A549 (cell line): ENCODE measurements at regions not wholly inside any gene's neighbourhood (a gene's known extent, or its start where the extent isn't known, plus 50 kb on each side); places are given as distances from the start of the nearest gene placed in this dataset.

Experiments used
- ATAC-seq, 2 experiments: fragments of 200-7000 bp in 1 of 2; fragments of >200 bp in 1 of 2; cut with Nextera tagmentation in 1 of 2; cut with Tn5 transposase in 1 of 2; 3 replicates each; pipeline versions ENCODE4 v1.8.0 to v1.9.1; 2018 to 2020; ENCODE audit warnings: mild to moderate bottlenecking in 1 of 2, moderate library complexity in 1 of 2
- CTCF ChIA-PET: fragments of 300-600 bp; sonication (Branson Sonifier 250); formaldehyde crosslinking; extraction: SDS; loops from one replicate; lab custom pipeline; 2021; ENCODE audit warnings: antibody characterized with exemption, inconsistent platforms; lab: Yijun Ruan, JAX
- POLR2A ChIA-PET: fragments of 350-600 bp; formaldehyde crosslinking; extraction: SDS; loops from one replicate; lab custom pipeline; 2021; ENCODE audit warnings: antibody characterized with exemption, inconsistent platforms; lab: Yijun Ruan, JAX
- DNase-seq, 2 experiments: peaks; one replicate each; pipeline versions ENCODE4 v3.0.0 to v3.0.0-alpha.2; 2011 to 2016; ENCODE audit warnings: low read depth in 1 of 2, low spot score in 1 of 2
- FAIRE-seq: peaks from 2 replicates; lab custom pipeline; 2011; peaks lifted over from hg19 to GRCh38; lab: Jason Lieb, UNC
- H3K27ac ChIP-seq, 2 experiments: fragments of >200 bp; sonication (Bioruptor Twin); formaldehyde crosslinking; 3 replicates each; pipeline ENCODE4 v1.5.1; 2016 to 2017
- H3K4me1 ChIP-seq: fragments of >200 bp; sonication (Bioruptor Twin); formaldehyde crosslinking; 3 replicates; pipeline ENCODE4 v1.6.1; 2016
- H3K4me2 ChIP-seq: fragments of >200 bp; sonication (Bioruptor Twin); formaldehyde crosslinking; 3 replicates; pipeline ENCODE4 v1.6.1; 2016
- H3K4me3 ChIP-seq: fragments of >200 bp; sonication (Bioruptor Twin); formaldehyde crosslinking; 3 replicates; pipeline ENCODE4 v1.5.1; 2016
- H3K9me3 ChIP-seq: fragments of >200 bp; sonication (Bioruptor Twin); formaldehyde crosslinking; 3 replicates; pipeline ENCODE4 v1.6.1; 2016
- BCL3 ChIP-seq: fragments of >200 bp; sonication (Bioruptor Twin); formaldehyde crosslinking; IDR thresholded peaks from 3 replicates; pipeline ENCODE4 v1.6.1; 2016
- BHLHE40 ChIP-seq: IDR thresholded peaks from 2 replicates; pipeline ENCODE4 v1.6.1; 2012; ENCODE audit warnings: low read depth, low read length, inconsistent platforms
- CBX2 ChIP-seq: fragments of 200-600 bp; sonication (generic); IDR thresholded peaks from 2 replicates; pipeline ENCODE4 v1.6.1; 2016; ENCODE audit warnings: low read depth, mild to moderate bottlenecking, borderline replicate concordance
- CEBPB ChIP-seq, 2 experiments: fragments of >200 bp in 1 of 2; sonication (Bioruptor Twin) in 1 of 2; formaldehyde crosslinking in 1 of 2; IDR thresholded peaks; 2 replicates each; pipeline ENCODE4 v1.6.1; 2012 to 2016
- CTCF ChIP-seq: fragments of >200 bp; sonication (Bioruptor Twin); formaldehyde crosslinking; IDR thresholded peaks from 3 replicates; pipeline ENCODE4 v1.5.1; 2016
- E2F6 ChIP-seq: IDR thresholded peaks from 2 replicates; pipeline ENCODE4 v1.6.1; 2012; ENCODE audit warnings: low read depth, borderline replicate concordance
- ELK1 ChIP-seq: fragments of 150-350 bp; IDR thresholded peaks from 2 replicates; pipeline ENCODE4 v1.6.1; 2014; ENCODE audit warnings: low read depth, mild to moderate bottlenecking, low read length
- EP300 ChIP-seq, 2 experiments: fragments of >200 bp; sonication (Bioruptor Twin); formaldehyde crosslinking; IDR thresholded peaks; 2 replicates in 1 of 2; 3 replicates in 1 of 2; pipeline ENCODE4 v1.6.1; 2016 to 2017
- ESRRA ChIP-seq: fragments of 150-350 bp; IDR thresholded peaks from 2 replicates; pipeline ENCODE4 v1.6.1; 2014; ENCODE audit warnings: mild to moderate bottlenecking, low read length, borderline replicate concordance
- FOSL2 ChIP-seq, 2 experiments: fragments of 450-650 bp in 1 of 2; fragments of >200 bp in 1 of 2; sonication (Bioruptor Twin) in 1 of 2; formaldehyde crosslinking; IDR thresholded peaks; 2 replicates each; pipeline versions ENCODE4 v1.5.0 to v1.6.1; 2016 to 2020; ENCODE audit warnings: mild to moderate bottlenecking in 1 of 2, moderate library complexity in 1 of 2
- GATA3 ChIP-seq: IDR thresholded peaks from 2 replicates; pipeline ENCODE4 v1.6.1; 2012; ENCODE audit warnings: borderline replicate concordance
- HEYL ChIP-seq: fragments of 250-450 bp; sonication (Bioruptor Pico); IDR thresholded peaks from 2 replicates; pipeline ENCODE4 v1.8.0; 2021; ENCODE audit warnings: mild to moderate bottlenecking, moderate library complexity
- HOXB13 ChIP-seq: fragments of 250-450 bp; sonication (Bioruptor Pico); IDR thresholded peaks from 2 replicates; pipeline ENCODE4 v1.5.0; 2020; ENCODE audit warnings: low read depth, mild to moderate bottlenecking, moderate library complexity
- KDM1A ChIP-seq: fragments of 200-600 bp; sonication (generic); IDR thresholded peaks from 2 replicates; pipeline ENCODE4 v1.6.1; 2016; ENCODE audit warnings: low read depth, mild to moderate bottlenecking
- KDM5A ChIP-seq: fragments of 200-600 bp; sonication (generic); IDR thresholded peaks from 2 replicates; pipeline ENCODE4 v1.6.1; 2016; ENCODE audit warnings: antibody characterized with exemption, mild to moderate bottlenecking
- NR3C1 ChIP-seq: fragments of >200 bp; sonication (Bioruptor Twin); formaldehyde crosslinking; IDR thresholded peaks from 3 replicates; pipeline ENCODE4 v1.6.1; 2017
- PBX3 ChIP-seq: IDR thresholded peaks from 2 replicates; pipeline ENCODE4 v1.6.1; 2012
- PHF8 ChIP-seq: fragments of 200-600 bp; sonication (generic); IDR thresholded peaks from 2 replicates; pipeline ENCODE4 v1.6.1; 2016; ENCODE audit warnings: low read depth, mild to moderate bottlenecking, antibody characterized with exemption, moderate library complexity, borderline replicate concordance
- RAD21 ChIP-seq, 2 experiments: fragments of >200 bp in 1 of 2; sonication (Bioruptor Twin) in 1 of 2; formaldehyde crosslinking in 1 of 2; IDR thresholded peaks in 1 of 2; conservative IDR thresholded peaks in 1 of 2; 2 replicates in 1 of 2; 3 replicates in 1 of 2; pipeline ENCODE4 v1.6.1; 2012 to 2018; ENCODE audit warnings: inconsistent platforms in 1 of 2
- RNF2 ChIP-seq: fragments of 200-600 bp; sonication (generic); IDR thresholded peaks from 2 replicates; pipeline ENCODE4 v1.6.1; 2016; ENCODE audit warnings: low read depth, mild to moderate bottlenecking, antibody characterized with exemption, moderate library complexity, borderline replicate concordance
- SREBF2 ChIP-seq: fragments of 450-650 bp; IDR thresholded peaks from 2 replicates; pipeline ENCODE4 v1.6.1; 2014; ENCODE audit warnings: mild to moderate bottlenecking, moderate library complexity
- TFCP2L1 ChIP-seq: fragments of 250-450 bp; sonication (Bioruptor Pico); IDR thresholded peaks from 2 replicates; pipeline ENCODE4 v1.5.0; 2021; ENCODE audit warnings: mild to moderate bottlenecking
- TP53 ChIP-seq: fragments of 250-450 bp; sonication (Bioruptor Pico); IDR thresholded peaks from 2 replicates; pipeline ENCODE4 v1.5.0; 2021; ENCODE audit warnings: mild to moderate bottlenecking, moderate library complexity
- ZC3H11A ChIP-seq: fragments of 450-650 bp; IDR thresholded peaks from 2 replicates; pipeline ENCODE4 v1.6.1; 2014; ENCODE audit warnings: antibody characterized with exemption, mild to moderate bottlenecking
- WGBS: methylation state at CpG from one replicate; pipeline ENCODE4 v1.1.6; 2017; ENCODE audit errors: missing lambda C conversion rate; 5-methylcytosine and 5-hydroxymethylcytosine counted together

GRCh38 chr13:39915418-39915817 lies 260.0 kb downstream of the COG6 start:
- Histone ChIP-seq H3K4me1 (no peaks in the 10 kb centered on the region), H3K9me3 (no peaks in the 10 kb centered on the region), H3K4me2 (no peak overlapping the region), H3K27ac (no peak overlapping the region), H3K4me3 (no peak overlapping the region)
- POLR2A ChIA-PET: no interaction called here
- DNase-seq: no peak
- TF ChIP-seq ELK1 (no peak), CBX2 (no peak), TFCP2L1 (no peak), KDM1A (no peak), PHF8 (no peak), HEYL (no peak), PBX3 (no peak), KDM5A (no peak), TP53 (CRISPR knock-in tag) (no peak), CTCF (no peak), FOSL2 (IDR thresholded peaks at IDR 0.05) (no peak), FOSL2 (CRISPR knock-in tag; IDR thresholded peaks at IDR 0.05) (no peak), RNF2 (no peak), BHLHE40 (no peak), ZC3H11A (no peak), CEBPB (IDR thresholded peaks at IDR 0.05) (no peak)
- CTCF ChIA-PET: interaction anchor here (0.6 to 2.0 kb wide), 2 partner anchors 27 to 286 kb away, joined by 3 to 5 read pairs; no protein-coding TSS in a partner anchor
- FAIRE-seq: no peak
- ATAC-seq: no peak

GRCh38 chr13:39916330-39916729 lies 260.9 kb downstream of the COG6 start:
- Histone ChIP-seq H3K4me3 (no peak overlapping the region), H3K27ac (no peak overlapping the region), H3K9me3 (no peaks in the 10 kb centered on the region), H3K4me2 (no peak overlapping the region)
- ChIA-PET CTCF (interaction anchor here (0.6 to 2.0 kb wide), 3 partner anchors 25 to 767 kb away, joined by 3 to 5 read pairs (median 3); no protein-coding TSS in a partner anchor), POLR2A (no interaction called here)
- FAIRE-seq (no peak), DNase-seq (no peak)
- TF ChIP-seq TP53 (CRISPR knock-in tag) (no peak), CTCF (no peak)
- TF ChIP-seq, all 56 proteins: peak for 0
- 48% methylated on average over 2 of the region's 2 CpGs for whole genome bisulfite sequencing
- ATAC-seq: no peak
- H3K4me1 ChIP-seq: no peaks in the 10 kb centered on the region

GRCh38 chr13:39918620-39919236 lies 263.3 kb downstream of the COG6 start:
- CTCF ChIA-PET: no interaction called here

More at GRCh38 chr13:39918620-39919236, 263.3 kb downstream of the COG6 start:
- no peak overlapping the region for H3K4me3 ChIP-seq
- no peak overlapping the region for H3K4me2 ChIP-seq
- ATAC-seq (no peak), DNase-seq (no peak), FAIRE-seq (no peak)
- H3K9me3 ChIP-seq: no peaks in the 10 kb centered on the region
- no peaks in the 10 kb centered on the region for H3K4me1 ChIP-seq
- H3K27ac ChIP-seq: no peak overlapping the region
- TF ChIP-seq ESRRA (no peak), NR3C1 (no peak), E2F6 (no peak), ELK1 (no peak), RAD21 (conservative IDR thresholded peaks at IDR 0.05 in 1 of 2, IDR thresholded peaks at IDR 0.05 in 1 of 2) (no peak), BCL3 (no peak), HOXB13 (CRISPR knock-in tag) (no peak), EP300 (IDR thresholded peaks at IDR 0.05) (no peak), GATA3 (no peak), KDM5A (no peak), SREBF2 (no peak)
- 24% methylated on average over 5 of the region's 5 CpGs for WGBS
- POLR2A ChIA-PET: no interaction called here
